SK-N-SH (cell line): ENCODE measurements at regions not wholly inside any gene's neighbourhood (a gene's known extent, or its start where the extent isn't known, plus 50 kb on each side); places are given as distances from the start of the nearest gene placed in this dataset.

Experiments used
- CTCF ChIA-PET: fragments of 300-600, 350-600 bp; formaldehyde crosslinking; extraction: SDS; loops from one replicate; lab custom pipeline; 2021; lab: Yijun Ruan, JAX
- POLR2A ChIA-PET: fragments of 350-600 bp; sonication (Branson Sonifier 250); formaldehyde crosslinking; extraction: SDS; loops from one replicate; lab custom pipeline; 2020; ENCODE audit warnings: antibody characterized with exemption, inconsistent platforms; lab: Yijun Ruan, JAX
- DNase-seq: peaks from one replicate; pipeline ENCODE4 v3.0.0; 2012
- H2AFZ ChIP-seq: fragments of 200-600 bp; sonication (generic); 2 replicates; pipeline ENCODE4 v1.8.1; 2016; ENCODE audit warnings: antibody characterized with exemption, mild to moderate bottlenecking, low read depth
- H3F3A ChIP-seq: fragments of 200-600 bp; sonication (generic); replicated peaks from 2 replicates; pipeline ENCODE3; 2016; ENCODE audit warnings: antibody characterized with exemption, mild to moderate bottlenecking; ENCODE audit not compliant: insufficient read depth
- H3K27ac ChIP-seq, 2 experiments: fragments of 200-500 bp in 1 of 2; fragments of 200-600 bp in 1 of 2; sonication (Bioruptor generic) in 1 of 2; sonication (generic), shearing (Covaris generic) in 1 of 2; 2 replicates each; pipeline versions ENCODE4 v1.5.1 to v1.6.1; 2014 to 2016; ENCODE audit warnings: low read depth in 2 of 2, inconsistent platforms in 1 of 2, low read length in 1 of 2, mild to moderate bottlenecking in 1 of 2, mixed read lengths in 1 of 2
- H3K27me3 ChIP-seq: fragments of 200-600 bp; sonication (generic), shearing (Covaris generic); 2 replicates; pipeline ENCODE4 v1.6.1; 2016; ENCODE audit warnings: mixed run types; ENCODE audit not compliant: insufficient read depth
- H3K36me3 ChIP-seq, 2 experiments: fragments of 200-500 bp in 1 of 2; fragments of 200-600 bp in 1 of 2; sonication (Bioruptor generic) in 1 of 2; sonication (generic) in 1 of 2; replicated peaks in 1 of 2; 2 replicates each; pipeline versions ENCODE3 to v1.5.1; 2014 to 2016; ENCODE audit warnings: low read length in 1 of 2, mild to moderate bottlenecking in 1 of 2; ENCODE audit not compliant: insufficient read depth in 2 of 2, control insufficient read depth in 1 of 2
- H3K4me1 ChIP-seq, 2 experiments: fragments of 200-500 bp in 1 of 2; fragments of 200-600 bp in 1 of 2; sonication (Bioruptor generic) in 1 of 2; sonication (generic), shearing (Covaris generic) in 1 of 2; 2 replicates each; pipeline versions ENCODE4 v1.5.1 to v1.6.1; 2014 to 2016; ENCODE audit warnings: low read depth in 1 of 2, low read length in 1 of 2, mixed run types in 1 of 2; ENCODE audit not compliant: insufficient read depth in 2 of 2, control insufficient read depth in 1 of 2
- H3K4me2 ChIP-seq: fragments of 200-600 bp; sonication (generic), shearing (Covaris generic); 2 replicates; pipeline ENCODE4 v1.6.1; 2017; ENCODE audit warnings: mixed run types
- H3K4me3 ChIP-seq, 2 experiments: fragments of 200-500 bp in 1 of 2; fragments of 200-600 bp in 1 of 2; sonication (Bioruptor generic) in 1 of 2; sonication (generic), shearing (Covaris generic) in 1 of 2; 2 replicates each; pipeline versions ENCODE4 v1.5.1 to v1.8.1; 2014 to 2016; ENCODE audit warnings: low read depth in 2 of 2, inconsistent platforms in 1 of 2, low read length in 1 of 2, mild to moderate bottlenecking in 1 of 2, mixed read lengths in 1 of 2, moderate library complexity in 1 of 2
- H3K79me2 ChIP-seq: fragments of 200-600 bp; sonication (generic); 2 replicates; pipeline ENCODE4 v1.8.1; 2017; ENCODE audit warnings: mild to moderate bottlenecking; ENCODE audit not compliant: insufficient read depth
- H3K9ac ChIP-seq: fragments of 200-600 bp; sonication (generic); 2 replicates; pipeline ENCODE4 v1.6.1; 2017; ENCODE audit warnings: mixed run types
- H3K9me2 ChIP-seq: fragments of 200-600 bp; sonication (generic); 2 replicates; pipeline ENCODE4 v1.6.1; 2017; ENCODE audit warnings: mixed run types
- H3K9me3 ChIP-seq: fragments of 200-600 bp; sonication (generic); 2 replicates; pipeline ENCODE4 v1.6.1; 2017; ENCODE audit warnings: mixed run types, mild to moderate bottlenecking, moderate library complexity
- H4K20me1 ChIP-seq: fragments of 200-600 bp; sonication (generic); 2 replicates; pipeline ENCODE4 v1.6.1; 2017; ENCODE audit warnings: mild to moderate bottlenecking, mixed run types; ENCODE audit not compliant: insufficient read depth
- CHD2 ChIP-seq: fragments of 150-350 bp; IDR thresholded peaks from 2 replicates; pipeline ENCODE4 v1.6.1; 2018; ENCODE audit warnings: low read length; ENCODE audit not compliant: partially characterized antibody
- FOSL2 ChIP-seq: IDR thresholded peaks from 2 replicates; pipeline ENCODE4 v1.4.0; 2012; ENCODE audit warnings: low read depth, mild to moderate bottlenecking, moderate library complexity, borderline replicate concordance
- GABPA ChIP-seq: IDR thresholded peaks from 2 replicates; pipeline ENCODE4 v1.4.0; 2012; ENCODE audit warnings: low read depth, mild to moderate bottlenecking
- GATA2 ChIP-seq: sonication (generic); formaldehyde crosslinking; IDR thresholded peaks from 2 replicates; pipeline ENCODE4 v1.5.0; 2020; ENCODE audit warnings: mild to moderate bottlenecking, missing genetic modification reagents
- IRF3 ChIP-seq: fragments of 150-350 bp; IDR thresholded peaks from 2 replicates; pipeline ENCODE4 v1.6.1; 2016; ENCODE audit warnings: mild to moderate bottlenecking, low read depth, low read length
- JUND ChIP-seq: IDR thresholded peaks from 2 replicates; pipeline ENCODE4 v1.4.0; 2012
- MEF2A ChIP-seq: IDR thresholded peaks from 2 replicates; pipeline ENCODE4 v1.4.0; 2012; ENCODE audit warnings: low read depth, borderline replicate concordance
- NRF1 ChIP-seq: IDR thresholded peaks from 2 replicates; pipeline ENCODE4 v1.6.1; 2012; ENCODE audit warnings: low read depth, mild to moderate bottlenecking, low read length
- TCF12 ChIP-seq: IDR thresholded peaks from 2 replicates; pipeline ENCODE4 v1.4.0; 2012
- USF1 ChIP-seq: IDR thresholded peaks from 2 replicates; pipeline ENCODE4 v1.4.0; 2012; ENCODE audit warnings: low read depth, borderline replicate concordance
- ZBTB33 ChIP-seq: IDR thresholded peaks from 2 replicates; pipeline ENCODE4 v1.4.0; 2012; ENCODE audit warnings: low read depth, borderline replicate concordance
- WGBS: methylation state at CpG from one replicate; pipeline ENCODE4 v1.1.6; 2017; ENCODE audit warnings: low lambda C conversion rate; 5-methylcytosine and 5-hydroxymethylcytosine counted together

GRCh38 chr7:86956567-86956966 is 102.9 kb downstream of the ELAPOR2 start:
- Histone ChIP-seq H3K4me1 (no peaks in the 10 kb centered on the region; a peak in 2 of 4 replicates), H3K4me3 (no peak overlapping the region), H3K36me3 (peaks cover 3 to 8% of the 10 kb centered on the region in 2 experiments), H3K27ac (no peak overlapping the region), H3K9ac (no peak overlapping the region), H4K20me1 (no peaks in the 10 kb centered on the region; the same call in 1 of the 2 replicates), H3K27me3 (no peaks in the 10 kb centered on the region), H3K9me2 (no peaks in the 10 kb centered on the region), H3K4me2 (no peak overlapping the region), H3K79me2 (peaks cover 8% of the 10 kb centered on the region; the same call in 1 of the 2 replicates), H3F3A (peaks cover 5% of the 10 kb centered on the region), H3K9me3 (no peaks in the 10 kb centered on the region), H2AFZ (no peak overlapping the region)
- POLR2A ChIA-PET = no interaction called here
- 79% methylated on average over 4 of the region's 4 CpGs for WGBS
- TF ChIP-seq TCF12 (no peak), NRF1 (no peak), GABPA (no peak), GATA2 (no peak), USF1 (no peak)
- CTCF ChIA-PET = interaction anchor here (0.5 to 1.8 kb wide), 6 partner anchors 13 to 196 kb away, joined by 3 to 6 read pairs (median 3); partner anchors contain the start of genes DMTF1 and ELAPOR2
- DNase-seq = no peak

- Histone ChIP-seq H3K4me2 (no peak overlapping the region), H3K9ac (no peak overlapping the region), H3K79me2 (peaks cover 8% of the 10 kb centered on the region; the same call in 1 of the 2 replicates), H3K4me1 (no peaks in the 10 kb centered on the region; a peak in 2 of 4 replicates), H3K36me3 (peaks cover 0 to 8% of the 10 kb centered on the region in 2 experiments), H3F3A (peaks cover 5% of the 10 kb centered on the region), H3K9me2 (no peaks in the 10 kb centered on the region), H3K9me3 (no peaks in the 10 kb centered on the region), H3K27me3 (no peaks in the 10 kb centered on the region), H3K4me3 (no peak overlapping the region), H4K20me1 (no peaks in the 10 kb centered on the region; the same call in 1 of the 2 replicates), H3K27ac (no peak overlapping the region), H2AFZ (no peak overlapping the region)
- CTCF ChIA-PET = interaction anchor here (0.5 to 2.1 kb wide), 7 partner anchors 11 to 194 kb away, joined by 3 to 6 read pairs (median 3); partner anchors contain the start of gene ELAPOR2
- DNase-seq = no peak
- POLR2A ChIA-PET = no interaction called here
- TF ChIP-seq USF1 = no peak
- TF ChIP-seq NRF1 = no peak
- no peak for TF ChIP-seq ZBTB33
- no peak for TF ChIP-seq JUND
- no peak for TF ChIP-seq MEF2A
- no peak for TF ChIP-seq IRF3
- TF ChIP-seq FOSL2 = no peak
- TF ChIP-seq CHD2 = no peak
- WGBS = 100% methylated on average over 1 of the region's 1 CpG
Observed at GRCh38 chr7:86955895-86956503, 103.5 kb downstream of the ELAPOR2 start.
